SK-N-MC (cell line): ENCODE measurements at regions not wholly inside any gene's neighbourhood (a gene's known extent, or its start where the extent isn't known, plus 50 kb on each side); places are given as distances from the start of the nearest gene placed in this dataset.
A peak's percentile ranks its signal among the peaks of the same experiment; 100 is the strongest.
"Not testable (repeated sequence)": the region's sequence is repeated elsewhere in the genome, so short reads cannot be mapped to it uniquely, and the experiment has no call there.

Experiments
- DNase-seq: peaks from one replicate; pipeline ENCODE4 v3.0.0-alpha.2; 2011; ENCODE audit warnings: low read depth, low spot score
- H3K27ac ChIP-seq: fragments of 200-600 bp; sonication (generic); 2 replicates; pipeline ENCODE4 v1.5.1; 2016; ENCODE audit warnings: mixed run types
- H3K36me3 ChIP-seq: fragments of 200-600 bp; sonication (generic); 2 replicates; pipeline ENCODE4 v1.6.1; 2017; ENCODE audit warnings: antibody characterized with exemption, low read length, mixed read lengths; ENCODE audit not compliant: insufficient read depth
- H3K4me3 ChIP-seq: fragments of 200-600 bp; sonication (generic); 2 replicates; pipeline ENCODE4 v1.5.1; 2016
- H3K9ac ChIP-seq: fragments of 200-600 bp; sonication (generic); 2 replicates; pipeline ENCODE4 v1.8.0; 2017; ENCODE audit warnings: mixed run types, mixed read lengths; ENCODE audit not compliant: insufficient read length
- H3K9me3 ChIP-seq: fragments of 200-600 bp; sonication (generic); 2 replicates; pipeline ENCODE4 v1.6.1; 2017; ENCODE audit warnings: low read depth, mild to moderate bottlenecking, antibody characterized with exemption, low read length, moderate library complexity, mixed read lengths
- EZH2 ChIP-seq: fragments of 200-600 bp; sonication (generic); IDR thresholded peaks from one replicate; pipeline ENCODE4 v1.6.1; 2017; ENCODE audit warnings: antibody characterized with exemption
- FOXP2 ChIP-seq: optimal IDR thresholded peaks from 2 replicates; pipeline ENCODE3; 2011; ENCODE audit warnings: mild to moderate bottlenecking, moderate library complexity; ENCODE audit not compliant: insufficient read depth; ENCODE audit errors: extremely low read length, control extremely low read depth
- POLR2AphosphoS5 ChIP-seq: IDR thresholded peaks from 2 replicates; pipeline ENCODE4 v1.6.1; 2012; ENCODE audit warnings: mild to moderate bottlenecking, low read depth, low read length, borderline replicate concordance

DNA sequence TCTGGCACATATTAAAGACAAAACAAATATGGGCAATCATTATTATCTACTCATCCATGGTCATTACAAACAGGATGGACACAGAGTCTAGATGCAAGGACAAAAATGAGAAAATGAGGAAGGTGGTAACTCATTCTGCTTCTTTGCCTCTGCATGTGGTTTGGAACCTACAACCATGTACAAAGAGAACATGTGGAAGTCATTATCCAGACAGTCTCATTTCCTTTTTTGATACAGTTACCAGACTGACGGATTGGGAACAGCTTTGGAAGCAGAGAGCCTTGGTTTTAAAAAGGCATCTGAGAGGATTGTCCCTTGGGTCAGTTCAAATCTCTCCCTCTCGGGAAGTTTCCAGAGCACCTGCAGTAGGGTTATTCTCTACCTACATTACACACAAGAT is 433.4 kb upstream of the TNC start:
- Histone ChIP-seq H3K36me3 (no peaks in the 10 kb centered on the region), H3K9me3 (peaks cover 6% of the 10 kb centered on the region; the same call in 1 of the 2 replicates), H3K4me3 (no peak overlapping the region; the same call in 1 of the 2 replicates), H3K27ac (no peak overlapping the region), H3K9ac (no peak overlapping the region)
- DNase-seq: peak; percentile 50
- TF ChIP-seq EZH2 (no peak), FOXP2 (no peak), POLR2AphosphoS5 (no peak)

DNA sequence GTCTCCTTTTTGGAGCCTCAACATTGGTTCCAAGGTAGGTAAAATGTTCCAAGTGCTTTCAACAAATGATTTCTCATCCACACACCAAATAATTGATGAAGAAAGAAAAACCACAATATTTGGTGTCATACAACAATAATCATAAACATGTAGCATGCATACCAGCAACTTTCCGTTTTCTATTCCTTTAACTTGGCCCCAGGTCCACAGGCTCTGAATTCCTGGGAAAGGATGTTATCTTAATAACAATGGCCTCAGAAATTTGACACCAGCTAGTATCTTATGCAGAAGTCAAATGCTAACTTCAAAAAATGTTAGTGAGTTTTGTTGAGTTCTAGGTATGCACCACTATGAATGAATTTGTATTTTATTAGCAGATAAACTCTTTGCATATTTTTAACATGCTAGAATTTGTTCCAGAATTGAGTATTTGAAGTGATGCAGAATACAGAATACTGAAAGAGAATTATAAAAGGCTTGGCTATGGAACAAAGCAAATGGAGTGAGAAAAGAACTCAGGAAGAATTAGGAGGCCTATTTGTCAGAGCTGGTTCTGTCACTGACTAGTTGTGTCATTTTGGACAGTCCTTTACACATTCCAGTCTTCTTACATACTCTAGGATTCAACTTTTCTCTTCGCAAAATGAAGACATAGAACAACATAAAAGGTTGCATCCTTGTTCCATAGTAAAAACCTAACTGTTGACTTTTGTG is 435.3 kb upstream of the TNC start:
- Histone ChIP-seq H3K36me3 (no peaks in the 10 kb centered on the region), H3K4me3 (no peak overlapping the region), H3K27ac (peak overlapping the region; percentile 4; the same call in 1 of the 2 replicates), H3K9ac (no peak overlapping the region), H3K9me3 (peaks cover 6% of the 10 kb centered on the region; the same call in 1 of the 2 replicates)
- TF ChIP-seq FOXP2: no peak
- TF ChIP-seq EZH2: no peak
- TF ChIP-seq POLR2AphosphoS5: no peak
- no peak for DNase-seq

DNA sequence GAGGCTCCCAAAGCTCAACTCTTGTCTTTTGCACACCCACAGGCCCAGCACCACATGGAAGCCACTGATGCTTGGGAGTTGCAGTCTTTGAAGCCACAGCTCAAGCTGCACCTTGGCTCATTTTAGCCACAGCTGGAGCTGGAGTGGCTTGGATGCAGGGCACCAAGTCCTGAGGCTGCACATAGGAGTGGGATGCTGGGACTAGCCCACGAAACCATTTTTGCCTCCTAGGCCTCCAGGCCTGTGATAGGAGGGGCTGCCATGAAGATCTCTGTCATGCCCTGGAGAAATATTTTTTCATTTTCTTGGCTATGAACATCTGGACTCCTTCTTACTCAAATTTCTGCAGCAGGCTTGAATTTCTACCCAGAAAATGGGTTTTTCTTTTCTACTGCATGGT is 438.5 kb upstream of the TNC start:
- no peaks in the 10 kb centered on the region for H3K36me3 ChIP-seq
- no peak overlapping the region for H3K27ac ChIP-seq
- H3K4me3 ChIP-seq: no peak overlapping the region
- TF ChIP-seq FOXP2 (no peak), EZH2 (no peak), POLR2AphosphoS5 (no peak)
- H3K9me3 ChIP-seq: peaks cover 6% of the 10 kb centered on the region; the same call in 1 of the 2 replicates
- no peak for DNase-seq
- H3K9ac ChIP-seq: no peak overlapping the region

DNA sequence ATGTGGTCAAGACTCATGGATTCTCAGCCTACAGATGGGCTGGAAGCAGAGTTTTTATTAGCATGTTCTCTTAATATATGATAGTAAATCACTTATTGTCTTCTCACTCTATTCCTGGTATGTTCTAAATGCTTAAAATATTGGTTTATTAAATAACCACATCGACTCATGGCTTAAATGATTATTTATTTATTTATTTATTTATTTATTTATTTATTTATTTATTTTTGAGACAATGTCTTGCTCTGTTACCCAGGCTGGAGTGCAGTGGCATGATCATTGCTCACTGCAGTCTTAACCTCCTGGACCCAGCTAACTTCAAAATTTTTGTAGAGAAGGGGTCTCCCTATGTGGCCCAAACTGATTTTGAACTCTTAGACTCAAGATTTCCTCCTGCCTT is 457.2 kb upstream of the TNC start:
- H3K27ac ChIP-seq: no peak overlapping the region
- DNase-seq: no peak
- peaks cover 6% of the 10 kb centered on the region; the same call in 1 of the 2 replicates for H3K9me3 ChIP-seq
- H3K4me3 ChIP-seq: no peak overlapping the region
- TF ChIP-seq POLR2AphosphoS5: no peak
- no peak for TF ChIP-seq FOXP2
- TF ChIP-seq EZH2: no peak
- no peaks in the 10 kb centered on the region for H3K36me3 ChIP-seq
- H3K9ac ChIP-seq: no peak overlapping the region

DNA sequence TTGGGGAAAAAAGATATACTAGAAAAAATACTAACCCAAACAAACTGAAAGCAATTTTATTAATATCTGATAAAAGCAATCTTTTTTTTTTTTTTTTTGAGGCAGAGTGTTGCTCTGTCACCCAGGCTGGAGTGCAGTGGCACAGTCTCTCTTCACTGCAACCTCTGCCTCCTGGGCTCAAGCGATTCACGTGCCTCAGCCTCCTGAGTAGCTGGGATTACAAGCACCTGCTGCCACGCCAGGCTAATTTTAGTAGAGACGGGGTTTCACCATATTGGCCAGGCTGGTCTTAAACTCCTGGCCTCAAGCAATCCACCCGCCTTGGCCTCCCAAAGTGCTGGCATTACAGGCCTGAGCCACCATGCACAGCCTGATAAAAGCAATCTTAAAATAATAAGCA is 467.5 kb upstream of the TNC start:
- Histone ChIP-seq H3K36me3 (peaks cover 16% of the 10 kb centered on the region), H3K9ac (peak overlapping the region; percentile 28), H3K27ac (peak overlapping the region; percentile 87), H3K9me3 (peaks cover 11% of the 10 kb centered on the region)
- H3K4me3 ChIP-seq, DNase-seq: not testable (repeated sequence)

DNA sequence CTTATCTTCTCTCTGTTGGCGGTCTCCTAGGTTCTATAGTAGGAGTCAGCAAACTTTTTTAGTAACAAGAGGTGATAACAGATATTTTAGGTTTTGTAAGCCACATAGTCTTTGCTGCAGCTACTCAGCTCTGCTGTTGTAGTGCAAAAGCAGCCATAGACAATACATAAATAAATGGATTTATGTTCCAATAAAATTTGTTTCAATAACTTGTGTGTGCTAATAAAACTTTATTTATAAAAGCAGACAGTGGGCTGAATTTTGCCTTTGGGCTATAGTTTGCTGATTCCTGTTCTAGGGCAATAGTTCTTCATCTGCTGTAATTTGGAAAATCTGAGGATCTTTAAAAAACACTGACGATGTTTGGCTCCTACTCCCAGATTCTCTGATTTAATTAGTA is 469.4 kb upstream of the TNC start:
- peak overlapping the region; percentile 87 for H3K27ac ChIP-seq
- H3K4me3 ChIP-seq: no peak overlapping the region
- no peak overlapping the region for H3K9ac ChIP-seq
- peaks cover 16% of the 10 kb centered on the region for H3K36me3 ChIP-seq
- no peak for DNase-seq
- peaks cover 11% of the 10 kb centered on the region for H3K9me3 ChIP-seq
- TF ChIP-seq EZH2 (no peak), FOXP2 (no peak), POLR2AphosphoS5 (no peak)

DNA sequence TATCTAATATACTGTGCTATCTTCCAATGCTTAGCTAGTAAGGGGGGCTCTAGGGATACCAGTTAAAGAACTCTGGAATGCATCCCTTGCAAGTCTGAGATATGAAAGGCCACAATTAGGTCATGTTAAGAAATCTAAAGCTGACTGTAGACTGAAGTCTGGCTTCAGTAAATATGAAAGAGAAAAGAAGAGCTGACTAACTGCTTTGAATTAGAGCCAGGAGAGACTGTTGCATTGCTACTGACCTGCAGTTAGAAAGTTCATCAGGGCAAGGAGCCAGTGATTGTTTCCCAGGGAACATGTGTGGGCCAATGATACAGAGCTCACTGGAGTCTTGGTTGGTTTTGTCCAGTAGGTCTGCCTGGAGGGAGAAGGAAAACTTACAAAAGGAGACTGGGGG is 472.1 kb upstream of the TNC start:
- DNase-seq: no peak
- peaks cover 11% of the 10 kb centered on the region for H3K9me3 ChIP-seq
- peak overlapping the region; percentile 85 for H3K27ac ChIP-seq
- H3K36me3 ChIP-seq: peaks cover 16% of the 10 kb centered on the region
- TF ChIP-seq FOXP2: no peak
- TF ChIP-seq POLR2AphosphoS5: no peak
- no peak for TF ChIP-seq EZH2
- no peak overlapping the region for H3K4me3 ChIP-seq
- H3K9ac ChIP-seq: no peak overlapping the region

DNA sequence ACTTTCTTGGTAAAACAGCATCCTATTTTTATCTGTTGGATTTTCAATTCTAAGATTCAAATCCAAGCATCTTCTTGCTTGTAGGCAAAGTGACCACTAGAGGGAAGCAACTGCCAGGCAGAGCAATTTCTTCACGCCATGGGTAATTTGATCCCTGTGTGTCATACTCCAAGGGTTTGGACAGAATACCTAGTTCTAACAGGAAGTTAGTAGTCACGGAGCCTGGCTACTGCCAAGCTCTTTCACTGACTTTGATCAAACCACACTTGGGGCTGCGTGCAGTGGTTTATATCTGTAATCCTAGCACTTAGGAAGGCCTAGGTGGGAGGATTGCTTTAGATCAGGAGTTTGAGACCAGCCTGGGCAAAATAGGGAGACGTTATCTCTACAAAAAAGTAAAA is 473.6 kb upstream of the TNC start:
- Histone ChIP-seq H3K9ac (peak overlapping the region; percentile 91), H3K9me3 (peaks cover 11% of the 10 kb centered on the region), H3K4me3 (peak overlapping the region; percentile 44; the same call in 1 of the 2 replicates), H3K36me3 (peaks cover 16% of the 10 kb centered on the region), H3K27ac (peak overlapping the region; percentile 100)
- DNase-seq: peak; percentile 98
- TF ChIP-seq FOXP2 (no peak), POLR2AphosphoS5 (peak; percentile 76)
